SK-N-SH treated with all-trans-retinoic acid at 6 μM for 48 hours (cell line): ENCODE measurements at regions not wholly inside any gene's neighbourhood (a gene's known extent, or its start where the extent isn't known, plus 50 kb on each side); places are given as distances from the start of the nearest gene placed in this dataset.

Experiments
- ATAC-seq: fragments of 200-7000 bp; cut with Tn5 transposase; 3 replicates; pipeline ENCODE4 v1.9.1; 2020; ENCODE audit warnings: mild to moderate bottlenecking, moderate library complexity
- ARNTL ChIP-seq: fragments of 450-650 bp; formaldehyde crosslinking; IDR thresholded peaks from 2 replicates; pipeline ENCODE4 v1.5.0; 2020; ENCODE audit warnings: low read depth, mild to moderate bottlenecking, moderate library complexity, borderline replicate concordance
- BACH2 ChIP-seq: fragments of 250-450 bp; sonication (Bioruptor Pico); IDR thresholded peaks from 2 replicates; pipeline ENCODE4 v1.9.0; 2021; ENCODE audit warnings: mild to moderate bottlenecking, borderline replicate concordance
- ESRRG ChIP-seq: fragments of 250-450 bp; sonication (Bioruptor Pico); IDR thresholded peaks from 2 replicates; pipeline ENCODE4 v1.6.1; 2021; ENCODE audit warnings: mild to moderate bottlenecking
- GLIS3 ChIP-seq: fragments of 250-450 bp; sonication (Bioruptor Pico); IDR thresholded peaks from 2 replicates; pipeline ENCODE4 v1.5.0; 2020; ENCODE audit warnings: mild to moderate bottlenecking, moderate library complexity
- ISL1 ChIP-seq: fragments of 250-450 bp; sonication (Bioruptor Pico); IDR thresholded peaks from 2 replicates; pipeline ENCODE4 v2.1.2; 2022; ENCODE audit warnings: mild to moderate bottlenecking, moderate library complexity
- OSR1 ChIP-seq: fragments of 250-450 bp; sonication (Bioruptor Pico); IDR thresholded peaks from 2 replicates; pipeline ENCODE4 v1.8.0; 2022; ENCODE audit warnings: moderate library complexity, mild to moderate bottlenecking, inconsistent platforms
- PPARA ChIP-seq: fragments of 250-450 bp; sonication (Bioruptor Pico); IDR thresholded peaks from 2 replicates; pipeline ENCODE4 v1.5.0; 2020; ENCODE audit warnings: mild to moderate bottlenecking, borderline replicate concordance
- SNAI2 ChIP-seq: fragments of 250-450 bp; sonication (Bioruptor Pico); IDR thresholded peaks from 2 replicates; pipeline ENCODE4 v1.5.0; 2020; ENCODE audit warnings: mild to moderate bottlenecking, moderate library complexity
- TCF4 ChIP-seq: fragments of 250-450 bp; sonication (Bioruptor Pico); IDR thresholded peaks from 2 replicates; pipeline ENCODE4 v1.8.0; 2021; ENCODE audit warnings: mild to moderate bottlenecking, moderate library complexity, borderline replicate concordance
- TOX ChIP-seq: fragments of 250-450 bp; sonication (Bioruptor Pico); IDR thresholded peaks from 2 replicates; pipeline ENCODE4 v1.8.0; 2021; ENCODE audit warnings: mild to moderate bottlenecking, moderate library complexity, borderline replicate concordance
- TSHZ2 ChIP-seq: fragments of 250-450 bp; sonication (Bioruptor Pico); IDR thresholded peaks from 2 replicates; pipeline ENCODE4 v1.5.0; 2020; ENCODE audit warnings: mild to moderate bottlenecking, moderate library complexity
- ZC3H10 ChIP-seq: fragments of 250-450 bp; sonication (Bioruptor Pico); IDR thresholded peaks from 2 replicates; pipeline ENCODE4 v1.5.1; 2021; ENCODE audit warnings: mild to moderate bottlenecking, moderate library complexity
- ZFP30 ChIP-seq: fragments of 450-650 bp; formaldehyde crosslinking; IDR thresholded peaks from 2 replicates; pipeline ENCODE4 v1.5.0; 2022; ENCODE audit warnings: mild to moderate bottlenecking, moderate library complexity
- ZNF565 ChIP-seq: fragments of 450-650 bp; formaldehyde crosslinking; conservative IDR thresholded peaks from 2 replicates; pipeline ENCODE4 v1.5.0; 2020; ENCODE audit warnings: low read depth, mild to moderate bottlenecking, moderate library complexity
- ZNF70 ChIP-seq: fragments of 450-650 bp; formaldehyde crosslinking; IDR thresholded peaks from 2 replicates; pipeline ENCODE4 v1.5.0; 2020; ENCODE audit warnings: mild to moderate bottlenecking, moderate library complexity
- TF ChIP-seq, protein P1 (sequence below): fragments of 250-450 bp; sonication (Bioruptor Pico); IDR thresholded peaks from 2 replicates; pipeline ENCODE4 v1.8.0; 2021; ENCODE audit warnings: low read depth, mild to moderate bottlenecking, moderate library complexity, borderline replicate concordance
- TF ChIP-seq, protein P2 (sequence below): fragments of 250-450 bp; sonication (Bioruptor Pico); IDR thresholded peaks from 2 replicates; pipeline ENCODE4 v1.5.1; 2020; ENCODE audit warnings: low read depth, mild to moderate bottlenecking, moderate library complexity
- TF ChIP-seq, protein P3 (sequence below): fragments of 250-450 bp; sonication (Bioruptor Pico); IDR thresholded peaks from 2 replicates; pipeline ENCODE4 v1.8.0; 2020; ENCODE audit warnings: mild to moderate bottlenecking, moderate library complexity, borderline replicate concordance
- TF ChIP-seq, protein P4 (sequence below): fragments of 250-450 bp; sonication (Bioruptor Pico); IDR thresholded peaks from 2 replicates; pipeline ENCODE4 v1.5.1; 2021; ENCODE audit warnings: mild to moderate bottlenecking, moderate library complexity

GRCh38 chr12:131636940-131637750 is 73.7 kb upstream of the SFSWAP start:
- ATAC-seq, result no peak

DNA sequence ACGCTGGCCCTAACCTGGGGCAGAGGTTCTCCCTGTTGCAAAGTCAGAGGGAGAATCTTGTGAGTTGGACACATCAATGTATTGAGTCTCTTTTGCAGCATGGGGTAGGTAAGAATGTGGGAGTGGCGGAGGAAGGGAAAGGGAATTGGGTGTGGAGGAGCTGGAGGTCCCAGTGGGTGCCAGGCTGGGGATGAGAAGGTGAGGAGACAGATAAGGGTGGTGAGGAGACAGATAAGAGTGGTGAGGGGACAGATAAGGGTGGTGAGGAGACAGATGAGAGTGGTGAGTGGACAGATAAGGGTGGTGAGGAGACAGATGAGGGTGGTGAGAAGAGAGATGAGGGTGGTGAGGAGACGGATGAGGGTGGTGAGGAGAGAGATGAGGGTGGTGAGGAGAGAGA is 72.9 kb upstream of the SFSWAP start:
- TF ChIP-seq ZFP30 (CRISPR knock-in tag), result no peak
- TF ChIP-seq ISL1 (CRISPR knock-in tag), result no peak
- TF ChIP-seq ESRRG (CRISPR knock-in tag), result no peak
- no peak for TF ChIP-seq BACH2 (CRISPR knock-in tag)
- no peak for TF ChIP-seq ARNTL (CRISPR knock-in tag)
- TF ChIP-seq, protein P1, sequence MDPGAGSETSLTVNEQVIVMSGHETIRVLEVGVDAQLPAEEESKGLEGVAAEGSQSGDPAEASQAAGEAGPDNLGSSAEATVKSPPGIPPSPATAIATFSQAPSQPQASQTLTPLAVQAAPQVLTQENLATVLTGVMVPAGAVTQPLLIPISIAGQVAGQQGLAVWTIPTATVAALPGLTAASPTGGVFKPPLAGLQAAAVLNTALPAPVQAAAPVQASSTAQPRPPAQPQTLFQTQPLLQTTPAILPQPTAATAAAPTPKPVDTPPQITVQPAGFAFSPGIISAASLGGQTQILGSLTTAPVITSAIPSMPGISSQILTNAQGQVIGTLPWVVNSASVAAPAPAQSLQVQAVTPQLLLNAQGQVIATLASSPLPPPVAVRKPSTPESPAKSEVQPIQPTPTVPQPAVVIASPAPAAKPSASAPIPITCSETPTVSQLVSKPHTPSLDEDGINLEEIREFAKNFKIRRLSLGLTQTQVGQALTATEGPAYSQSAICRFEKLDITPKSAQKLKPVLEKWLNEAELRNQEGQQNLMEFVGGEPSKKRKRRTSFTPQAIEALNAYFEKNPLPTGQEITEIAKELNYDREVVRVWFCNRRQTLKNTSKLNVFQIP (CRISPR knock-in tag), result no peak
- no peak for TF ChIP-seq ZNF70
- no peak for TF ChIP-seq TOX (CRISPR knock-in tag)
- TF ChIP-seq, protein P2, sequence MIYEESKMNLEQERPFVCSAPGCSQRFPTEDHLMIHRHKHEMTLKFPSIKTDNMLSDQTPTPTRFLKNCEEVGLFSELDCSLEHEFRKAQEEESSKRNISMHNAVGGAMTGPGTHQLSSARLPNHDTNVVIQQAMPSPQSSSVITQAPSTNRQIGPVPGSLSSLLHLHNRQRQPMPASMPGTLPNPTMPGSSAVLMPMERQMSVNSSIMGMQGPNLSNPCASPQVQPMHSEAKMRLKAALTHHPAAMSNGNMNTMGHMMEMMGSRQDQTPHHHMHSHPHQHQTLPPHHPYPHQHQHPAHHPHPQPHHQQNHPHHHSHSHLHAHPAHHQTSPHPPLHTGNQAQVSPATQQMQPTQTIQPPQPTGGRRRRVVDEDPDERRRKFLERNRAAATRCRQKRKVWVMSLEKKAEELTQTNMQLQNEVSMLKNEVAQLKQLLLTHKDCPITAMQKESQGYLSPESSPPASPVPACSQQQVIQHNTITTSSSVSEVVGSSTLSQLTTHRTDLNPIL, result no peak
- TF ChIP-seq TSHZ2 (CRISPR knock-in tag), result no peak
- TF ChIP-seq SNAI2 (CRISPR knock-in tag), result no peak
- TF ChIP-seq, protein P3, sequence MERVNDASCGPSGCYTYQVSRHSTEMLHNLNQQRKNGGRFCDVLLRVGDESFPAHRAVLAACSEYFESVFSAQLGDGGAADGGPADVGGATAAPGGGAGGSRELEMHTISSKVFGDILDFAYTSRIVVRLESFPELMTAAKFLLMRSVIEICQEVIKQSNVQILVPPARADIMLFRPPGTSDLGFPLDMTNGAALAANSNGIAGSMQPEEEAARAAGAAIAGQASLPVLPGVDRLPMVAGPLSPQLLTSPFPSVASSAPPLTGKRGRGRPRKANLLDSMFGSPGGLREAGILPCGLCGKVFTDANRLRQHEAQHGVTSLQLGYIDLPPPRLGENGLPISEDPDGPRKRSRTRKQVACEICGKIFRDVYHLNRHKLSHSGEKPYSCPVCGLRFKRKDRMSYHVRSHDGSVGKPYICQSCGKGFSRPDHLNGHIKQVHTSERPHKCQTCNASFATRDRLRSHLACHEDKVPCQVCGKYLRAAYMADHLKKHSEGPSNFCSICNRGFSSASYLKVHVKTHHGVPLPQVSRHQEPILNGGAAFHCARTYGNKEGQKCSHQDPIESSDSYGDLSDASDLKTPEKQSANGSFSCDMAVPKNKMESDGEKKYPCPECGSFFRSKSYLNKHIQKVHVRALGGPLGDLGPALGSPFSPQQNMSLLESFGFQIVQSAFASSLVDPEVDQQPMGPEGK (CRISPR knock-in tag), result no peak
- no peak for TF ChIP-seq TCF4 (CRISPR knock-in tag)
- TF ChIP-seq GLIS3 (CRISPR knock-in tag), result no peak
- no peak for TF ChIP-seq ZC3H10
- TF ChIP-seq, protein P4, sequence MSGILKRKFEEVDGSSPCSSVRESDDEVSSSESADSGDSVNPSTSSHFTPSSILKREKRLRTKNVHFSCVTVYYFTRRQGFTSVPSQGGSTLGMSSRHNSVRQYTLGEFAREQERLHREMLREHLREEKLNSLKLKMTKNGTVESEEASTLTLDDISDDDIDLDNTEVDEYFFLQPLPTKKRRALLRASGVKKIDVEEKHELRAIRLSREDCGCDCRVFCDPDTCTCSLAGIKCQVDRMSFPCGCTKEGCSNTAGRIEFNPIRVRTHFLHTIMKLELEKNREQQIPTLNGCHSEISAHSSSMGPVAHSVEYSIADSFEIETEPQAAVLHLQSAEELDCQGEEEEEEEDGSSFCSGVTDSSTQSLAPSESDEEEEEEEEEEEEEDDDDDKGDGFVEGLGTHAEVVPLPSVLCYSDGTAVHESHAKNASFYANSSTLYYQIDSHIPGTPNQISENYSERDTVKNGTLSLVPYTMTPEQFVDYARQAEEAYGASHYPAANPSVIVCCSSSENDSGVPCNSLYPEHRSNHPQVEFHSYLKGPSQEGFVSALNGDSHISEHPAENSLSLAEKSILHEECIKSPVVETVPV (CRISPR knock-in tag), result no peak
- TF ChIP-seq OSR1 (CRISPR knock-in tag), result no peak
- no peak for TF ChIP-seq ZNF565 (CRISPR knock-in tag)

More at GRCh38 chr12:131636940-131637750, 73.7 kb upstream of the SFSWAP start:
- TF ChIP-seq TOX (CRISPR knock-in tag) (no peak), TSHZ2 (CRISPR knock-in tag) (no peak), ESRRG (CRISPR knock-in tag) (no peak), PPARA (no peak), ZNF565 (CRISPR knock-in tag) (no peak), BACH2 (CRISPR knock-in tag) (no peak), ZFP30 (CRISPR knock-in tag) (no peak)
- TF ChIP-seq, protein P3 (CRISPR knock-in tag), result no peak
- TF ChIP-seq, all 23 proteins: peak for 0

More for the DNA sequence above, 72.9 kb upstream of the SFSWAP start:
- ATAC-seq, result no peak
